HEK293T (cell line): ENCODE measurements at regions not wholly inside any gene's neighbourhood (a gene's known extent, or its start where the extent isn't known, plus 50 kb on each side); places are given as distances from the start of the nearest gene placed in this dataset.

ENCODE experiments used
- CTCF ChIA-PET: fragments of 350-600 bp; formaldehyde crosslinking; extraction: SDS; loops from one replicate; lab custom pipeline; 2021; ENCODE audit warnings: antibody characterized with exemption, inconsistent platforms; lab: Yijun Ruan, JAX
- POLR2A ChIA-PET: fragments of 350-600 bp; formaldehyde crosslinking; extraction: SDS; loops from one replicate; lab custom pipeline; 2020; ENCODE audit warnings: antibody characterized with exemption, inconsistent platforms; lab: Yijun Ruan, JAX
- DNase-seq: peaks from one replicate; pipeline ENCODE4 v3.0.0; 2012; ENCODE audit warnings: mixed read lengths; ENCODE audit errors: extremely low spot score
- ARNT ChIP-seq: fragments of 450-650 bp; IDR thresholded peaks from 2 replicates; pipeline ENCODE4 v1.6.1; 2017; ENCODE audit warnings: mild to moderate bottlenecking
- BHLHE40 ChIP-seq: fragments of 450-650 bp; IDR thresholded peaks from 2 replicates; pipeline ENCODE4 v1.6.1; 2016; ENCODE audit warnings: mild to moderate bottlenecking, moderate library complexity, borderline replicate concordance
- CTBP1 ChIP-seq: fragments of 450-650 bp; IDR thresholded peaks from 2 replicates; pipeline ENCODE4 v1.6.1; 2016; ENCODE audit warnings: borderline replicate concordance
- ELF4 ChIP-seq: fragments of 450-650 bp; IDR thresholded peaks from 2 replicates; pipeline ENCODE4 v1.6.1; 2017; ENCODE audit warnings: antibody characterized with exemption
- FOXA1 ChIP-seq: fragments of 450-650 bp; IDR thresholded peaks from 2 replicates; pipeline ENCODE4 v1.6.1; 2016; ENCODE audit warnings: mild to moderate bottlenecking
- FOXK2 ChIP-seq: fragments of 450-650 bp; IDR thresholded peaks from 2 replicates; pipeline ENCODE4 v1.6.1; 2016; ENCODE audit warnings: mild to moderate bottlenecking
- FOXM1 ChIP-seq: fragments of 450-650 bp; IDR thresholded peaks from 2 replicates; pipeline ENCODE4 v1.6.1; 2017; ENCODE audit warnings: mild to moderate bottlenecking, borderline replicate concordance
- HDGF ChIP-seq: fragments of 450-650 bp; IDR thresholded peaks from 2 replicates; pipeline ENCODE4 v1.6.1; 2017; ENCODE audit warnings: antibody characterized with exemption, borderline replicate concordance
- L3MBTL2 ChIP-seq: fragments of 450-650 bp; conservative IDR thresholded peaks from 2 replicates; pipeline ENCODE4 v1.6.1; 2016; ENCODE audit warnings: mild to moderate bottlenecking
- LEF1 ChIP-seq: fragments of 450-650 bp; IDR thresholded peaks from 2 replicates; pipeline ENCODE4 v1.6.1; 2017; ENCODE audit warnings: mild to moderate bottlenecking, borderline replicate concordance
- NFRKB ChIP-seq: fragments of 450-650 bp; IDR thresholded peaks from 2 replicates; pipeline ENCODE4 v1.6.1; 2016; ENCODE audit warnings: mild to moderate bottlenecking, moderate library complexity
- SP1 ChIP-seq: fragments of 450-650 bp; IDR thresholded peaks from 2 replicates; pipeline ENCODE4 v1.6.1; 2017
- SUZ12 ChIP-seq: fragments of 450-650 bp; IDR thresholded peaks from 2 replicates; pipeline ENCODE4 v1.6.1; 2016; ENCODE audit warnings: mild to moderate bottlenecking
- TARDBP ChIP-seq: fragments of 450-650 bp; IDR thresholded peaks from 2 replicates; pipeline ENCODE4 v1.6.1; 2016
- ZNF384 ChIP-seq: fragments of 450-650 bp; IDR thresholded peaks from 2 replicates; pipeline ENCODE4 v1.6.1; 2016
- TF ChIP-seq, protein P1 (sequence below): fragments of 450-650 bp; IDR thresholded peaks from 2 replicates; pipeline ENCODE4 v1.6.1; 2016

DNA sequence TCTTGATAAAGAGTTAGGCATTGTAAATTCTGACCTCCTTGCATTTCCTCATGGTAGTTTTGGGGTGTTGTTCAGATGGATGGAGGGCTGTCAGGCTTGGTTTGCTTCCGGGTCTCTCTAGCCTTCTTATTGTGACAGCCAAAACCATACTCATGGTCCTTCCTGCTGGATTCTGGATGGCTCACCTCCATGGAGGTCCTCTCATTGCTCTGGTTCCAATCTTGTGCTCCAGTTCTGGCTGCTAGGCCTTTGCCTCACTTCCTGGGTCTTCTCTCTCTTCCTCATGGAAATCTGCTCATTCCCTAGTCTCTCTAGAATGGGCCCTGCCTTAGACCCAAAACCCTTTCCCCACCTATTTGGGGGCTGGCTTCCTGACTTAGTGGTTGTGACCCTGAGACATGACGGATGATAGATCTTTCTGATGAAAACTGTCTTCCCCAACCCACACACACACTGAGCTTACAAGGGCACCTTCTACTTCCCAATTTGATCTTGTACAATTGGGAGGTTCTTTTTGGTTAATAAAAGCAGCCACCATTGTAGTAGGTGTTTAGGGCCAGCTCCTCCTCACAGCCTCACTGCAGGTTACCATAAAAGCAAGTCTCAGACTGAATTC, 66.2 kb upstream of the XCR1 start:
- TF ChIP-seq, protein P1, sequence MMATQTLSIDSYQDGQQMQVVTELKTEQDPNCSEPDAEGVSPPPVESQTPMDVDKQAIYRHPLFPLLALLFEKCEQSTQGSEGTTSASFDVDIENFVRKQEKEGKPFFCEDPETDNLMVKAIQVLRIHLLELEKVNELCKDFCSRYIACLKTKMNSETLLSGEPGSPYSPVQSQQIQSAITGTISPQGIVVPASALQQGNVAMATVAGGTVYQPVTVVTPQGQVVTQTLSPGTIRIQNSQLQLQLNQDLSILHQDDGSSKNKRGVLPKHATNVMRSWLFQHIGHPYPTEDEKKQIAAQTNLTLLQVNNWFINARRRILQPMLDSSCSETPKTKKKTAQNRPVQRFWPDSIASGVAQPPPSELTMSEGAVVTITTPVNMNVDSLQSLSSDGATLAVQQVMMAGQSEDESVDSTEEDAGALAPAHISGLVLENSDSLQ, result no peak
- TF ChIP-seq LEF1 (no peak), BHLHE40 (no peak), HDGF (no peak), CTBP1 (no peak), TARDBP (no peak), L3MBTL2 (no peak), NFRKB (no peak), SP1 (no peak), ARNT (no peak), ZNF384 (no peak), ELF4 (no peak), SUZ12 (no peak)
- POLR2A ChIA-PET, result no interaction called here
- DNase-seq, result no peak
- CTCF ChIA-PET, result no interaction called here

DNA sequence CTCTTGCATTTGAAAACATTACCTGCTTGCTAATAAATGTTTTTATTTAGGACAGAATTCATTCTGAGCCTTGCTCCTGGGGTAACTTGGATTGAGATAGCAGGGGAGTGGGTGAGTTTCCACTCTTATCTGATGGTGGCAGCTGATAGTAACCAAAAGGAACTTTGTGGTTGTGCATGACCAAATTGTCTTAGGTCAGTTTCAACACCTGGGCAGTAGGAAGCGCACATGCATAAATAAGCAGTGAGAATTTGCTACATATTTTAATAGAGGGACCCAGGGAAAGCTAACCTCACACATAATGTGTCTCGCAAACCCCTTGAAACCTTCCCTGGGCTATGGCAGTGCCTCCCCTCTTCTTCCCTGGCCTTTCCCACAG, 65.4 kb upstream of the XCR1 start:
- TF ChIP-seq CTBP1 (no peak), FOXK2 (no peak), TARDBP (no peak), BHLHE40 (no peak), L3MBTL2 (no peak), SP1 (no peak), SUZ12 (no peak), ARNT (no peak), ELF4 (no peak), ZNF384 (no peak)
- TF ChIP-seq, protein P1, result no peak
- no peak for DNase-seq
- CTCF ChIA-PET, result no interaction called here
- POLR2A ChIA-PET, result no interaction called here

DNA sequence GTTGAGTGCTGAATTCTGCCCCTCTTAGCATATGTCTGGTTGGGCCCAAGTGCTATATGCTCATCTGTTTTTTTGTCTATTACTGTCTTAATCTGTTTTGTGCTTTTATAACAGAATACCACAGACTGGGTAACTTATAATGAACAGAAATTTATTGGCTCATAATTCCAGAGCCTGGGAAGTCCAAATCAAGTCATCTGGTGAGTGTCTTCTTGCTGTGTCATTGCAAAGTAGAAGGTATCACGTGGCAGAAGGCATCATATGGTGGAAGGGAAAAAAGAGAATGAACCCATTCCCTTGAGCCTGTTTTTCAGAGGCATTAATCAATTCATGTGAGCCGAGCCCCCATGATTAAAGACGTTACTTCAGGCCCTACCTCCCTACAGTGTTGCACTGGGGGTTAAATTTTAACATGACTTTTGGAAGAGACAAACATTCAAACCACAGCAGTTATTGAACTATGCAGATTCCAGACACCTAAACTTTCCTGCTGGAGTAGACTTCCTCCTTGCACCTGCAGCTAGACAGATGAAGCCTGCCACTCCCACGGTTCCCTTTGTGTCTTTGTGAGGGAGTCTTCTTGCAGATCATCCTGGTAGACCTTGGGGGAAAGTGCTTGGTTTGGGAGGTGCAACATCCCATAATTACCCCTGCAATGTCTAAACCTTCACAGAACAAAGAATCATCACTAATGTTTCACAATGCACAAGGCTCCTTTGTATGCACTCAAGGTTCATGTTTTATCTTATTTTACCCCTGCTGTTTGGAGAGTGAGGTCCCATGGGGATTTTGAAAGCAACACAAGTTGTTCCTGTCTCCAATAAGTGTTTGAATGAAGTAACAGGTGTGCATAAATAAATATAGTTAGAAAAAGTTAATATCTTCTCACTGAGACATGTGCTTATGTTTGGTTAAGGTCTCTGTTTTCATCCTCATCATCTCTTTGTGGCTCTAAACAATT, 64.7 kb upstream of the XCR1 start:
- TF ChIP-seq ELF4 (no peak), ZNF384 (no peak), TARDBP (no peak), ARNT (no peak), BHLHE40 (no peak), CTBP1 (no peak), SUZ12 (no peak), HDGF (no peak), L3MBTL2 (no peak), LEF1 (no peak), FOXK2 (no peak), SP1 (no peak), NFRKB (no peak), FOXA1 (no peak), FOXM1 (no peak)
- TF ChIP-seq, protein P1, result no peak
- no peak for DNase-seq
- CTCF ChIA-PET, result interaction anchor here (1.1 kb wide), 1 partner anchor 13 kb away, joined by 5 read pairs; no protein-coding TSS in a partner anchor
- POLR2A ChIA-PET, result no interaction called here

DNA sequence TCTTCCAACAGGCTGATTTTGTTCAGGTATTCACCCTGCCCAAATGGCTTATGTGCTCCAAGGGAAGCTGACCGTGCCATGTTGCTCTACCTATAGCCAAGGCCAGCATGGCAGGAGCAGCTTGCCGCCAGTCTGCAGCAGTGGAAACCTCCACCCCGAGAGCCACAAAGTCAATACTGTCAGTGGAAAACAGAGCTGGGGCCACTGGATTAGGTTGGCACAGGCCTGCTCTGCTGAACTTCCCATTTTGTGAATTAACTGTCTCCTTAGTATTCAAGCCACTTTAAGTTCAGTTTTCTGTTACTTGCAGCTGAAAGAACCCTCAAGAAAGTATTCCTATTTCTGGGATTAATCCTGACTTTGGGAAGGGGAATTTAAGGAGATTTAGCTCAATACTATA, 63.8 kb upstream of the XCR1 start:
- POLR2A ChIA-PET, result no interaction called here
- no peak for TF ChIP-seq FOXK2
- TF ChIP-seq FOXA1, result no peak
- TF ChIP-seq, protein P1, result no peak
- no peak for TF ChIP-seq ELF4
- TF ChIP-seq ZNF384, result no peak
- no peak for TF ChIP-seq FOXM1
- no peak for TF ChIP-seq CTBP1
- TF ChIP-seq L3MBTL2, result no peak
- no peak for TF ChIP-seq BHLHE40
- no peak for TF ChIP-seq LEF1
- no peak for TF ChIP-seq NFRKB
- no peak for TF ChIP-seq HDGF
- TF ChIP-seq SUZ12, result no peak
- TF ChIP-seq ARNT, result no peak

DNA sequence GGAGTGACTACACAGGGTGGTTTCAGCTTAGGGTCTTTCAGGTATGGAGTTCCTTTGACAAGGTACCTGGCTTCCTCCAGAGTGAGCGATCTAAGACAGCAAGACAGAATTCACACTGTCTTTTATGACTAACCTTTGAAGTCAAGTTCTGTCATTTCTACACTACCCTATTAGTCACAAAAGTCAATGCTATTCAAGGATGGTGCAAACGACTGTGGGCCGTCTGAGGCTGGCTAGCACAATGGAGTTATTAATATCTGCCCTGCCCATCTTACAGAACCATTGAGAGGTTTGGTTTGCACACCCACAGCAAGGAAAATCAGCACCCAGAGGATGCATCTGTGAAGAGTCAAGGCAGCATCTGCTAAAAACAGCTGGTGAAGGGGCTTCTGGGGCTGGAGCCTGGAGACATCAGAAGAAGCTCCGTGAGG, 62.9 kb upstream of the XCR1 start:
- ChIA-PET POLR2A (no interaction called here), CTCF (interaction anchor here (0.9 kb wide), 1 partner anchor 14 kb away, joined by 3 read pairs; no protein-coding TSS in a partner anchor)
- no peak for DNase-seq
- TF ChIP-seq SP1 (no peak), NFRKB (no peak), BHLHE40 (no peak), TARDBP (no peak), FOXK2 (no peak), L3MBTL2 (no peak), FOXA1 (no peak), SUZ12 (no peak), HDGF (no peak), ARNT (no peak), LEF1 (no peak), CTBP1 (no peak)
- TF ChIP-seq, protein P1, result no peak

More for the DNA sequence above, 63.8 kb upstream of the XCR1 start:
- no peak for DNase-seq
- CTCF ChIA-PET, result interaction anchor here (0.9 to 1.1 kb wide), 2 partner anchors 12 to 15 kb away, joined by 3 to 5 read pairs; no protein-coding TSS in a partner anchor
